ENCODE measurements at regions not wholly inside any gene's neighbourhood (a gene's known extent, or its start where the extent isn't known, plus 50 kb on each side); places are given as distances from the start of the nearest gene placed in this dataset.

DNA sequence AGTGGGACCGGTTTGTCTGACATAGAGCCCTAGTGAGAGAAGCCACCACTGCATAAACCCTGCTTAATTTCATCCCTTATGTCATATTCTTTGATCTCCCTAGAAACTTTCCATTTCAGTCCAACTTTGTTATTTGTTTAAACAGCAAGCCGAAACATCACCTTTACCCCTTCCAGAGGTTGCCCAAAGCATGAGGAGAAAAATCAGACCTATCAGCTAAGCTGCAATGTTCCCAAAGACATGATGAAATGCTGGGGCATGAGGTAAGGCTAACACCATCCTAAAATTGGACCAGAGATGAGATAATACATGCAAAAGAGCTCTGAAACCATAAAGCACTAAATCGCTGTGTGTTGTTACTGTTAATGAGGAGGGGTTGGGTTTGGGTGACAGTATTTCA is 447.9 kb upstream of the ACVR2A start:
- DNase-seq = no peak

DNA sequence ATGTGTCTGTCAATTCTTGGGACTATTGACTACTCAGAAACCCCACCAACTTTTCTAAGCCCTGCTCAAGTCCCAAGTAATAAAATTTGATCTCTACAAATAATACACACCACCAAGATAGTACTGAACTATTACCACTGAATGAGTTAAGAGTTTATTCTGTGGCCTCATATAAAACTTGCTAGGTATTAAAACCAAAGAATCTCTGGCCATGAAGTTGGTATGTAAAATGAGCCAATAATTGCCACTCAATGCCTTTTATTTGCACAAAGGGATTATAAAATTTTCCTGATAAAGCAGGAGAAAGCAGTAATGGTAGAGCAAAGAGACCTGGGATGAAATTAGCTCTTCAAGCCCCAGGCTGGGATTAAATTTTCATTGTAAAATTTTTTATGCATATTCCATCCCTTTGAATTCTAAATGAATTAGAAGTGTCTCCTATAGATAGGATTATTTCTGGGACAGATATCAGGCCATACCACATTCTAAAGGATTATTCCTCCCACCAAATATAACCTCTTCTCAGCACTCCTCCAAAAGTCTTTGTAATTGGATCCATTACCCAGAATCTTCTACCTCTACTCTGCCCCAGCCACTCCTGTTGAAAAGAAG is 450.5 kb upstream of the ACVR2A start:
- no peak for DNase-seq

DNA sequence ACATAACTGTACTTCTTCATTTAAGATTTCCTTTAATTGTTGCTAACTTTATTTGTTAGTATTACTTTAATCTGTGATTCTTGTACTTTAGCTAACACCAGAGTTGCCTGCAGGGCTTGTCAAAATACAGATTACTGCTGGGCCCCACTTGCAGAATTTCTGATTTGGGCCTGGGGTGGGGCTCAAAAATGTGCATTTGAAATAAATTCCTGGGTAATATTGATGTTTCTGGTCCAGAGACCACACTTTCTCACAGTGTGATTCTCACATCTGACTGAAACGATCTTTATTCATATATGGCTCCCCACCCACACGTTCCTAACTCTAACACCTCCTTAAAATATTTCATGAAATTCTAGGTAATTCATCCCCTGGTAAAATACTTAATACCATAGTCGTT is 452.6 kb upstream of the ACVR2A start:
- DNase-seq = no peak

DNA sequence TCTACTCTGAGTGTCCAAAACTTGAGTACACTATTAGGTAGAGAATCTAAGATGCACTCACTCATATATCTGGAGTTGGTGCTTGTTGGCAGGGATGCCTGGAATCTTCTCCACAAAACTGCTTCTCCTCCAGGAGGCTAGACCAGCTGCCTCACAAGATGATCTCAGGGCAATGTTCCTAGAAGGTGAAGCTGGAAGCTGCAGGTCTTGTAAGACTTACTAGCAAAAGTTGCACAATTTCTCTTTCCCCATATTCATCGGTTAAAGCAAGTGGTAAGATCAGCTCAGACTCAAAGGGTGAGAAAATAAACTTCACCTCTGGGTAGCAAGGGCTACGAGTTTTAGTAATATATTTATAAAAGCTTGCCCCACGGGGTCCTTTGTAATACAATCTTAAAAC is 454.4 kb upstream of the ACVR2A start:
- no peak for DNase-seq

DNA sequence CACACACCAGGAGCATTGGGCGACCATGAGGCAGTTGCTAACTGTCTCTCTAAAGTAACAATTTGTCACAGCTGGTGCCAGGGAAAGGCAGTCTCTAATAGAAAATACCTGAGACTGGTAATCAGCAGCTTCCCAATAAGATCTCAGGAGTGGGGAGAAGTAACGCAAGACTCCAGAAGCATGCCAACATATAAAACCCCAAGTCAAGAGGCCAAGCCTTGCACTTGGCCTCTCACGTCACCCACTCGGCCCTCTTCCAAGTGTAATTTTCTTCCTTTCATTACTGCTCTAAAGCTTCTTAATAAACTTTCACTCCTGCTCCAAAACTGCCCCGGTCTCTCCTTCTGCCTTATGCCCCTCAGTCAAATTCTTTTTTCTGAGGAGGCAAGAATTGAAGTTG is 455.6 kb upstream of the ACVR2A start:
- no peak for DNase-seq

DNA sequence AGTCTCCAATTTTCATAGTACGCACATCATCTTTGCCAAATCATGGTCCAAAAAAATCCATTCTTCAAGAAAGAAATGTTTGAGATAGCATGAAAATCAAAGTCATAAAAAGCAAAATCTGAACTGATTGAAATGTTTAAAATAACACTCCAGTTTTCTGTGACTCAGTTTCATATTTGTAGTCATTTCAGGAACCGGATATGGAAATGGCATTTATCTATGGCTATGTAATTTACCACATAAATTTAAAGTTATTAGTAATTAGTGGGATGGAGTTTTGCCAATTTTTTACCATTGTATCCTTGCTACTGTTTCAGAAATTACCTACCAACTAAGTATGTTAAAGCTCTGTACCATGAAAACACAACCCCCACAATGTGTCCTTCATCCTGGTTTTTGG is 456.6 kb upstream of the ACVR2A start:
- no peak for DNase-seq

DNA sequence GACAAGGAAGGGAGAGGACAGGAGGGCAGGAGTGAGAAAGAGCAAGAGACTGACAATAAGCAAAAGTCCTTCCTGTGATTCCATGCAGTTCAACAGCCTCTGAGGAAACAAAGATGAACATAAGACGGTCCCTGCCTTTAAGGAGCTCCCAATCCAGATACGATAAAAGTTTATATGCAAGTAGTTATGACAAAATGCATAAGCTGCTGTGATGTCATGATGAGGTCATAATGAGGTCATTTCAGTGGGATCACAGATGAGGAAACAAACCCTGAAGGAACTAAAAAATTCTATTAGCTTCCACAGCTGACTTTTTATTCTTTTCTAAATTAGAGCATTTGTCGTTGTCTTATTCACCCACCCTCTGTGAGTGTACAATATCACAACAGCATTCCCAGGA is 458.5 kb upstream of the ACVR2A start:
- DNase-seq = no peak

DNA sequence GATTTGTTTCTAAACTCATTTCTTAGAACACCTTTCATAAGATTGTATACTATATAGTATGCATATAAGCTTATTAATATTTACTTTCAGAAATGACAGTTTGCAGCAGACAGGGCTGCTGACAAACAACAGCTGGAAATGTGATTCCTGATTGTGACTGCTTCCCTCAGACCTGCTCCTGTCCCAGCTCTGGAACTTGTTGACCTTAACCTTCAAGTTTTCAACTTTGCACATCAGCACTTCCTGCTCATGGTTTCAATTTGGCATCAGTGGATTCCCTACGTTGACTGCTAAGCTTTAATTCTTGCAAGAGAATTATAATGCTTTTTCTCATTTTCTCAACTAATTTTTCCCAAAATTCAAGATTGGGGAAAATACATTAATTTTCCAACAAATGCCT is 459.2 kb upstream of the ACVR2A start:
- DNase-seq = no peak

DNA sequence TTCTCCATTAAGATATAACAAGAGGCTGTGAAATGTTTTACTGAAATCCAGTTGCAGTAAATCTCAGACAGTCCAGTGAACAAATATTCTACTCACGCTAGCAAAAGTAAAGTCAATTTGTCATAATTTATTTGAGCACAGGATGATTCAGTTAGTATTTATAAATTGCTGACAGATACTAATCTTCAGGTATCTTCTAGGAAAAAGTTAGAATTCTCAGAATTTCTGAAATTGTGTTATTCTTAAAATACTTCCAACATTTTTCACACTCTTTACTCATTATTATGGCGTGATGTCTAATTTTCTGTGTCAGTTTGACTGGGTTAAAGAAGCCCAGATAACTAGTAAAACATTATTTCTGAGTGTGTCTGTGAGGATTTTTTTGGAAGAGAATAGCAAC is 460.2 kb upstream of the ACVR2A start:
- no peak for DNase-seq

DNA sequence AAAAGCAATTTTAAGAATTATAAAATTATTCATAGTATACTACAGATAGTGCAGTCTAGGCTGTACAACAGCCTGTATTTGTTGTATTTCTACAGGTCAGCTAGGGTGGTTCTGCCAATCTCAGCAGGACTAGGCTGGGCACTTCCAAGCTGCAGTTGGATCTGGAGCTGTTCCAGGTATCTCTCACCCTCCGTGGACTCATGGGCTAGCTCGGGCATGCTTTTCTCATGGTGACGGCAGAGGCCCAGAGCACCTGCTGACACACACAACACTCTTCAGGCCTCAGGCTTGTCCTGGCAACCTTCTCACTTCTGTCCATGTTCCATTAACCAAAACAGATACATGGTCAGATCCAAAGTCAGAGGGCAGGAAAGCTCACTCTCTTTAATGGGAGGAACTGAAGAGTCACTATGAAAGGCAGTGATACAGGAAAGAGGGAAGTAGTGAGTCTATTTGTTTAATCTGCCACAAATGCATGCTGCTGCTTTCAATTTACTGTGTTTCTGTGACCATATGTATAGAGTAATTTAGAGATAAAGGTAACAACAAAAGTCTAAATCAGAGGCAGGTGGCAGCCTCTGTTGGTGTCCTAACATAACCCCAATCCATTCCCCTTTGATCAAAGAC is 462.4 kb upstream of the ACVR2A start:
- DNase-seq = no peak

DNA sequence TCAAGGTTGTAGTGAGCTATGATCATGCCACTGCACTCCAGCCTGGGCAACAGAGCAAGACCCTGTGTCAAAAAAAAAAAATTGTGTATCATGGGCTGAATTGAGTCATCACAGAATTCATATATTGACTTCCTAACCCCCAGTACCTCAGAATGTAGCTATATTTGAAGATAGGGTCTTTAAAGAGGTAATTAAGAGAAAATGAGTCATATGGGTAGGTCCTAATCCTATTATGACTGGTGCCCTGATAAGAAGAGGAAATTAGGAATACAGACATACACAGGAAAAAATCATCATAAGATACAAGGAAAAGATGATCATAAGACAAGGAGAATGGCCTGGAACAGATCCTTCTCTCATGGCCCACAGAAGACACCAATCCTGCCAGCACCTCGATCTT is 466.4 kb upstream of the ACVR2A start:
- DNase-seq = no peak

DNA sequence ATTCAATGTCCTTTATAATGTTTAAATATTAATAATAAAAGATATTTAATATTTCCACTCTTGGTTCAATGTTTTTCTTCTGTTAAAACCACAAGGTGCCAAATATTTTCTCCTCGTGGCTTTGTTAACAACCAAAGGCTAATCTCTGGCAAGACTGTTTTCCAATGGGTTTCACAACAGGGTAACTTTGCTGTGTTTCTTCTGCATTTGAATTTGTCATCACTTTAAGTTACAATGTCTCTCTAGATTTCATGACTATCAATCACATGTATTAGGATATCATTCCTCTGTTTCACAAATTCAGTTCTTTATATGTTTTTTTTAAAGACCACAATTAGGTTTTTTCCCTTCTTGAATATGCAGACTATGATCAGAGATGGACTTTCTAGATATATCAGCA is 469.8 kb upstream of the ACVR2A start:
- DNase-seq = no peak

DNA sequence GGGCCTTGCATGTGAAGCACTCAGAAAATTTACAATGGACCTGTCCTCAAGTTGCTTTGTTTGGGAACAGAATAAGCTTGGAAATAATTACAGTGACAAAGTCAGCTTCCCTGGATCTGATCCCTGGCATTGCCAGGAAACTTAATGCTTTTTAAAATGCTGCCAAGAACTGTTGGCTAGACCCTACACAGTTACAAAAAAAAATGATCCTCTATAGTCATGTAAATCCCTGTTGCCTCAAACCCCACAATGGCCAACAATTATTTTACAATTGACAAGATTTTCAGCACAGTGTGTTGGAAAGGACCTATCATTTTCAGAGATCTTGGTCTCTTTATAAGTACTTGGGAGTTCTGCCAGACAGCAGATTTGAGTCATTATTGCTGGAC is 470.4 kb upstream of the ACVR2A start:
- no peak for DNase-seq

DNA sequence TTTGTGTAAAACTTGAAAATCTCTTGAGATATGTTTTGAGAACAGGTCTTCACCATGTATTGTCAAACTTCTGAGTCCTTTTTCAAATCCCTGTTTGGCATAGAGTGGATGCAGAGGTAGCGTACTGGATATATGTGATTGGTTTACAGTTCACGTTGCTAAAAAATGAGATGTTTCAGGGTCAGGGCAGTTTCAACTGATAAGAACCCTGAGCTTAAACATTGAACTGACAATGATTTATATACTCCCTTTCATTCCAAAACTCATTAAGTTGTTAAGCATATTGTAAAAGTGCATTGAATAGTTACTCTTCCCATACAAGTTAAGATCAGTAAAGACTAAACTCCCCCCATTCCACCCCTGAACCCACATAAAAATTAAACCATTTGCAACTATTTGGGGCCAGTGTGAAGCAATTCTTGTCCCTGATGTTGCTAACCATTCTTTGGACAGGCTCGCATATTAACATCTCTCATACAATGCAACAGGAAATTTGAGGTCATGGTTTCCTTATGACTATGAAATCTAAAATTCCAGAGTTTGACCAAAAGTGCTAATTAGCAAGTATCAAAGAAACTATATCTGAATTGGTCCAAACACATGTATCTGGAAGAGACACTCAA is 470.9 kb upstream of the ACVR2A start:
- no peak for DNase-seq

DNA sequence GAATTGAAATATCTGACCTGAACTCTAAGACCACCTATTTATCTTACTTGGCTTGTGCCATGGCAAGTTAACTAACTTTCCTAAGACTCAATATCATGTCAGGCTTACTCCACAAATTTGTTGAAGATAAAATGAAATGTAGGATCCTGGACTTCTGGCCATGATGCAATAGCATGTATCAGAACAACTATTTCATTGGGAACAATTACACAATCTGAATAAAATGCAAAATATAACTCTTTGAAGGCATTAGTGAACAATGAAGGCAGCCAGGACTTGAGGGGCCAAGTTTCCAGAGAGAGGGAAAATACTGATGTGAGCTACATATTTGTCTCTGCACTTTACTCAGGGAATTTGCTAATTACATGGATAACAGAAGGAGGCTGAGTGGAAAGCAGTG is 476.5 kb upstream of the ACVR2A start:
- DNase-seq = no peak

DNA sequence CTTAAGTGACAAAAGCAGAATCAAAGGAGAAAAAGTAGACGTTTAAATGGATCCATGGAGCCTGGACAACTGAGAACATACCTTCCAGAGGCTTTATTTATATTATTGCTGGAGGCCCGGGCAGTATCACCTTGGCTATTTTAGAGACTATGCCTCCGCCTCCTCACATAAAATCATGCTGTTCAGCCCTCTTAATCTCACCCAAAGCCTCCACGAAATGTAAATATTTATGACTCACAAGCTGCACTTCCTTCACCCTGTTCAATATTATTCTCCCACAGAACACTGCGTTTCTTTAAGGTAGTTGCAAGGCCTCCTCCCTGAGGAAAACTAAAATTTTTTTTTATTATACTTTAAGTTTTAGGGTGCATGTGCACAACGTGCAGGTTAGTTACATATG is 478.6 kb upstream of the ACVR2A start:
- no peak for DNase-seq

DNA sequence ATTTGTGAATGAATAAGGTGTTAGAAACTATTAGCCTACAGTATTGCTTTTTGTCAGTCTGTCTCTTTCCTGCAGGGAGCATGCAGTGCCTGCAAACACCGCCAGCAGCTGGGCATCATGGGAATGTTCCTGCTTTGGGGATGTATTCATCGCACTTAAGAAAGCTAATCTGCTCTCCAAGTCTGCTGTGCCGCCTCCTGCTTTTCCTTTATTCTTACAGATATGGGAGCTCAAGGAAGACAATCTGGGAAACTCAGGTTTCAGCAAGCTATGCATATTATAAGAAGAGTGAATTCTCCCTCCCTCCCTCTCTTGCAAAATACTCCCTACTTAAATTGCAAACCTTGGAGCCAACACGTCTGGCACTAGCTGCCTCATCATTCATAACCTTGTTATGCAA is 479.2 kb upstream of the ACVR2A start:
- no peak for DNase-seq

DNA sequence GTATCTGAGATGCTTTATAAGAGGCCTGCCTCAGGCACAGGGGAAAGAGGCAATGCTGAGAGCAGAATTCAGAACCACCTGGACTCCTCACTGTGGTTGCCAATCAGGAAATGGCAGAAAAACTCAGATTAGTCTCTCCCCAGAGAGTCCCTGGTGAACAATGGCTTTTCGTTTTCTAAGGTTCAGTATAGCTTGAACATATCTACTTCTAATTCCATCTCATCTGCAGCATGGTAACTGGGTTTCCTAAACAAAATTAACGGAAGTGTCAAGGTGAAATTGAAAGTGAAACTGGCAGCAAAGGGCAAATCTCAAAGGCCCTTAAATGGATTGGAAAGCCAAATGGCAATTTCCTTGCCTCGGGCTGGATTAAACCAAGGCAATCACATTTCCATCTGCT is 480.2 kb upstream of the ACVR2A start:
- no peak for DNase-seq

DNA sequence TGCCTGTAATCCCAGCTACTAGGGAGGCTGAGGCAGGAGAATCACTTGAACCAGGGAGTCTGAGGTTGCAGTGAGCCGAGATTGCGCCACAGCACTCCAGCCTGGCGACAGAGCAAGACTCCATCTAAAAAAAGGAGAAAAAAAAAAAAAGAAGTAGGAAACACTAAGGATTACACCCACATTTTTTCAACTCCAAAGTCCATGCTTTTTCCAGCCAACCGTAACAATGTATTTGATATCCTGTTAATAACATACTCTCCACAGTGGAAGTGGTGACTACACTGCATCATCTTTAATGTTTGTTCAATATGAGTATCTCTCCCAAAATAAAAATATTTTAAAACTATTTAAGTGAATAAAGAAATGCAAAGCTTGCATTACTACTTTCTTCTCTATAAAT is 481.6 kb upstream of the ACVR2A start:
- no peak for DNase-seq

DNA sequence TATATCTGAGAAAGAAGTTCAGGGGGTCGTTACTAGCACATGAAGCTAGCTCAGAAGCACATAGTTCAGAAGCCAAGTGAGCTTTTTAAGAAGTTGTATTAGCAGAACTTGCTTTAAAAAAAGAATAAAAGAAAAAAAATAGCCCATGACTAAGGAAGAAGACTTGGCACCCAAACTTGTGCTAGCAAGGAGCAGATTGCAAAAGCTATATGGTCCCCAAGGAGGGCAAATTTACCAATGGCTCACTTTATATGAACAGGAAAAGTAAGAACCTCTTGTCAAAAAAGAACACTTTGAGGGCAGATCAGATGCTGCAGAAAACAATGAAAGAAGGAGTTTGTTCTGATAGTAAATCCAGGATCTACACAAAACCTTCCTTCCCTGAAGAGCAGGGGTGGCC is 486.5 kb upstream of the ACVR2A start:
- DNase-seq = no peak

DNA sequence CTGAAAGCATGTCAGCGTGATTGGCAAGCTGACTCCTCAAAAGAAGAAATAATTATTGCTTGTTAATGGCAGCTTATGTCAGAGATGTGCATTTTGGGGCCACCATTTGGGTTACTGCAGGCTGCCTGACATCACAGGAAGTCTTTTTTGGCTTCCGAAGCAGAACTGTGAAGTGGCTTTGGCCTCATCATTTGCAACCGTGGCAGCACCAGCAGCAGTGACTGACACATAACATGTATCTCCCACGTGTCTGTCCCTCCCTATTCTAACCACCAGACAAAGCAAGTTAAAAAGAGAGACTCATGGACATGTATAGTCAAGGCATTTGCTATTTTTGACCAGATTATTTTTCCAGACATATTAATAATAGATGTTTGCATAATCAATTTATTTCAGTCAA is 488.7 kb upstream of the ACVR2A start:
- no peak for DNase-seq

DNA sequence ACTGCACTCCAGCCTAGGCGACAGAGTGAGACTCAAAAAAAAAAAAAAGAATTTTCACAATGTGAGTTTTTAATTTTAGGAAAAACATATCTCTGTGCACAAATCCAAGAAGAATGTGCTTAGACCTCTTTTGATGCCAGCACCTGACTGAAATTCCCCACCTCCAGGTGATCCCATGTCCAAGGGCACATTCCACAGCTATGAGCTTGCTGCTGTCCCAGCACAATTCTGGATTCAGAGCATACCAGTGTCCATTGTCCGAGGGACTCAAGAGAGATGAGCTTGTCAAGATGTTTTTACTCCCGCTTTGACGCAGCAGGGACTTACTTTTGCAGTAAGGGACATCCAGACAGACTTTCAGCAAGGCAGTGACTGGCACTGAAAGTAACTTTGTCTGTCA is 489.1 kb upstream of the ACVR2A start:
- DNase-seq = no peak

DNA sequence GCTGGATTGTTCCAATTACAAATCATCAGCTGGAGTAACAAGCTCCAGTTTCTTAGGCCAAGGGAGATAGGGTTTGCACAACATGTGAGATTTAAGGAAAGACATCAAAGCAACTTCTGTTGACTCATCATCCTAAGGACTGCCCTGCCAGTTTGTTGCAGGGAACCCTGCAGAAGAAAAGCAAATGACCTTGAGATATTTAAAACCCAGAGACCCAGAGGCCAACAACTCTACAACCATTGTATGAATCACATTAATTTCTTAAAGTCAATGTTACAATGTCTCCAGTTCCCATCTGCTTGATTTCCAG is 491.8 kb upstream of the ACVR2A start:
- DNase-seq = no peak

DNA sequence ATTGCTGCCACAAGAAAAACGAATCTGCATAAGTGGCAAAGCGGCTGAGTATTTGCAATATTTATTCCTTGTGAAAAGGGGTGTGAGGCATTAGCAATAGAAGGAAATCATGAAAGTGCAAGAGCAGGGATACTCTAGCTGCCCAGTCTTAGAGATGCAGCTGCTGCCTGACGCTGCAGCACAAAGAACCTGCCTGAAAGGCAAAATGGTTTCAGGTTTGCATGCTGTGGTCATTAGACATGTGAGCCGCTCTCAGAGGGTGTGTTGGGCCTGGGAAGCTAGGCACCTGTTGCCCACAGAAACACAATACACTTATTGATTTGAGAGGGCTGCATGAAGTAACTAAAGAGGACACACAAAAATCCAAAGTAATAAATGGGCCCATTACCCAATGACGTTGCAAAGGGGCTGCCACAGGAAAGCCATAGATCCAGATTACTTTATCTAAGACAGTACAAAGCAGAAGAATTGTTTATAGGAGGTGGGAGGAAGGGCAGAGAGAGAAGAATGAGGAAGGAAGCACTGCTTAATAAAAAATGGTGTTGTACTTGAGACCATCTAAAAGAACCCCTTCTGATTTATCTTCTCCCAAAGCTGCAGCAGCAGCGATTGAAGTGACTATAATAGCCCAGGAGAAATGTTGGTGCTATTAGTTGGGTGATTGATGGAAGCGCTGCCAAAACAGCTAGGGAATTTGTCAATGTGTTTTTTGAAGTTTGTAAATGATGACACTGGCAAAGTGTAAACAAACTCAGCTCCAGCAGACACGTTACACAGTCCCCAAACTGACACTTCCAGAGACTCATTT is 492.4 kb upstream of the ACVR2A start:
- DNase-seq = no peak
